Activated CD8-positive, alpha-beta memory T cell treated with anti-CD3 and anti-CD28 coated beads for 36 hours (primary cell): ENCODE measurements at regions not wholly inside any gene's neighbourhood (a gene's known extent, or its start where the extent isn't known, plus 50 kb on each side); places are given as distances from the start of the nearest gene placed in this dataset.
"Not testable (repeated sequence)": the region's sequence is repeated elsewhere in the genome, so short reads cannot be mapped to it uniquely, and the experiment has no call there.

ENCODE experiments used
- CTCF ChIA-PET: fragments of 350-600 bp; sonication (Branson Sonifier 250); formaldehyde crosslinking; loops from one replicate; lab custom pipeline; 2021; ENCODE audit warnings: antibody characterized with exemption; lab: Charles Lee
- POLR2A ChIA-PET: fragments of 350-600 bp; sonication (Branson Sonifier 250); formaldehyde crosslinking; loops from one replicate; lab custom pipeline; 2021; ENCODE audit warnings: antibody characterized with exemption; lab: Charles Lee

- CTCF ChIA-PET, POLR2A ChIA-PET: not testable (repeated sequence)
Measured at GRCh38 chr1:223998676-223999455, 115.0 kb upstream of the FBXO28 start.

GRCh38 chr1:223996376-223996775, 117.5 kb upstream of the FBXO28 start:
- POLR2A ChIA-PET, CTCF ChIA-PET: not testable (repeated sequence)

GRCh38 chr1:223992456-223993246, 121.3 kb upstream of the FBXO28 start:
- POLR2A ChIA-PET, result interaction anchor here (0.5 to 0.6 kb wide), 2 partner anchors 147 to 472 kb away, joined by 3 to 4 read pairs; partner anchors contain the start of gene TP53BP2
- CTCF ChIA-PET, result not testable (repeated sequence)

- POLR2A ChIA-PET, CTCF ChIA-PET: not testable (repeated sequence)
Measured at GRCh38 chr1:223991297-223991857, 122.5 kb upstream of the FBXO28 start.

- CTCF ChIA-PET, POLR2A ChIA-PET: not testable (repeated sequence)
Measured at GRCh38 chr1:223961985-223962384, 116.2 kb upstream of the TP53BP2 start.

DNA sequence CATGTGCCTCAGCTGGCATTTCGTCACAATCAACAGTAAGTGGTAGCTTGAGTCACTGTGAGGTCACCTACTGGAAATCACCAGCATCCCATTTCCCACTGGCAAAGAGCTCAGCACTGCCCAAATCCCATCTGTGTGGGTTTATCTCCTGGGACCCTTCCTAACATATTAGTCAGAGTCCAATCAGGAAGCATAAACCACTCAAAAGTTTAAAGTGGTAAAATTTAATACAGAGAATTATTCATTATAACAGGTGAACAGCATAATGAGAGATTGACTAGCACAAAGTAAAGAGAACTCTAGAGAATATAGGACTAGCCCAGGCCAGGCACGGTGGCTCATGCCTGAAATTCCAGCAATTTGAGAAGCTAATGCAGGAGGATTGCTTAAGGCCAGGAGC, 107.1 kb upstream of the TP53BP2 start:
- CTCF ChIA-PET, POLR2A ChIA-PET: not testable (repeated sequence)

- CTCF ChIA-PET, POLR2A ChIA-PET: not testable (repeated sequence)
Measured at GRCh38 chr1:223951551-223951950, 105.8 kb upstream of the TP53BP2 start.

DNA sequence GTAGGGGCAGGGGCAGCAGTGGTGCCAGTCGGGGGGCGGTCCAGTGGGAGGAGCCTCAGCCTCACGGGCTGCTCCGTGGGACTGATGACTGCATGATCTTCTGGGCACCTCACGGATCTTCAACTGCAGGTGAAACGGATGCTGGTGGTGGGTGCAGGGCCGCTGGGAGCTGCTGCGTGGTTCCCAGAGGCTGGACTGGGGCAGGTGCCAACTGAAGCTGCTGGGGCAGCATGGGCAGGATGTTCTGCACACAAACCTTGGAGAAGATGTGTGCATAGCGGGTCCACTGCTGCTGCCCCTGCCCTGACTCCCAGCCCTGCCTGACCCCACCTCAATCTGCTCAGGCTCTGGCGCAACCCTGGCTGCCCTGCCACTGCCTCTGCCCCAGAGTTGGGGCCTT, 104.2 kb upstream of the TP53BP2 start:
- CTCF ChIA-PET, POLR2A ChIA-PET: not testable (repeated sequence)

- CTCF ChIA-PET, POLR2A ChIA-PET: not testable (repeated sequence)
Measured at GRCh38 chr1:223948041-223948440, 102.3 kb upstream of the TP53BP2 start.

DNA sequence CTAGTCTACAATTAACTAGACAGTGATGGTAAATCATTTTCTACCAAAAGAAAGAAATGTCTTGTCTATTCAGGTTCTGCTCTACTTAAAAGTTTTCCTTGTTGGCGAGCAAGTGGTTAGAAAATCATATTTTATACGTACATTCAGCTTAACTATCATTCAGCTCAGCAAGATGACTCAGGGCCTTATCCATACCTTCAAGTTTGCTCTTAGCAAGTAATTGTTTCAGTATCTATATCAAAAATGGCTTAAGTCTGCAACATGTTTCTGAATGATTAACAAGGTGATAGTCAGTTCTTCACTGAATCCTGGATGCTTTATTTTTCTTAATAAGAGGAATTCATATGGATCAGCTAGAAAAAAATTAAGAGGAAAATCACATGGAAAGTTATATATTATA, 90.8 kb upstream of the TP53BP2 start:
- POLR2A ChIA-PET, CTCF ChIA-PET: not testable (repeated sequence)

- POLR2A ChIA-PET, CTCF ChIA-PET: not testable (repeated sequence)
Measured at GRCh38 chr1:223931476-223931875, 85.7 kb upstream of the TP53BP2 start.

DNA sequence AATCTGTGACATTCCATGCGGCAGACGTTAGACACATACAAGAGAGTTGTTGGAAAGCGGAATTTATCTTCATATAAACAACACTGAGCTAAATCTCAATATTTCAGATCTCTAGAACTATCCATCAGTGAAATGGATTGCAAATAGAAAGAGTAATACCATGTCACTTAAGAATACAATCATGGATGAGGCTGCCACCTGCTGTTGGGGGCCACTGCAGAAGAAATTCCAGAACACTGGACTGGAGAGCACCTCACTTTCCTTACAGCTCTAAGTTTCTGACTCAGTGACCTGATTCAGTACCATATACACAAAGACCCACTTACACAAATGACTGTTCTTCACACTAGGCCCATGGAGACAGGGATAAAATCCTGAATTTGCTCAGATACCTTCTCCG, 75.1 kb upstream of the TP53BP2 start:
- CTCF ChIA-PET, POLR2A ChIA-PET: not testable (repeated sequence)

DNA sequence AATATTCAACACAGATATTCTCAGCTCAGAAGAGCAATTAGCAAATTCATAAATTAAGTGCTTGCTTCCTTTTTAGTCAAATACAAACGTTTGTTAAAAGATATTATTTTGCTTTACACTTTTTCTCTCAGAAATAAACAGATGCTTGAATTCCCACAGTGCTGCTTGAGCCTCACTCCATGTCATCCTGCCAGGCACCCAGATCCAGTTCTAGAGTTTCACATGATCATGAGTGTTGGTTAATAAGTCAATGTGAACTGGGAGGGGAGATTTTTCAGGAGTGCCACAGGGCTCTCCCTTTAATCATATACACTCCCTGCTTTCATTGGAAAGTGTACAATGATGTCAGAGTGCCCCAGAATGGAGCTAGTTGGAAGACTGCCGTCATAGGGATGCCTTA, 69.7 kb upstream of the TP53BP2 start:
- CTCF ChIA-PET, POLR2A ChIA-PET: not testable (repeated sequence)

DNA sequence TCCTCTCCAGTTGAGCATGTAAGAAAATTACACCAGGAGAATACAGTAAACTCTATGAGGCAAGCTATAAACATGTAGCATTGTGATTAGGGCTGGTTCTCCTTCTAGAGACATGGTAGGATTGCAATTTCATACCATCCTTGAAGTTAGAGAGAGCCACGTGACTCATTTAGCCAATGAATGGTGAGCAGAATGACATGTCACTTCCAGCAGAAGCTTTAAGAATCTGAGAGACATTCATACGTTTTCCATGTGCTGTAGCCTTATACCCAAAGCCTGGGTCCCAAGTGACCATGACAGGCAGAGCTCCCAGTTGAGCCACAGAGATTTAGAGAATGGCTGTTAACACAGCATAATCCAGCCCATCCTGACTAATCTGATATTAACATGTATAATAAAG, 68.0 kb upstream of the TP53BP2 start:
- CTCF ChIA-PET, POLR2A ChIA-PET: not testable (repeated sequence)

DNA sequence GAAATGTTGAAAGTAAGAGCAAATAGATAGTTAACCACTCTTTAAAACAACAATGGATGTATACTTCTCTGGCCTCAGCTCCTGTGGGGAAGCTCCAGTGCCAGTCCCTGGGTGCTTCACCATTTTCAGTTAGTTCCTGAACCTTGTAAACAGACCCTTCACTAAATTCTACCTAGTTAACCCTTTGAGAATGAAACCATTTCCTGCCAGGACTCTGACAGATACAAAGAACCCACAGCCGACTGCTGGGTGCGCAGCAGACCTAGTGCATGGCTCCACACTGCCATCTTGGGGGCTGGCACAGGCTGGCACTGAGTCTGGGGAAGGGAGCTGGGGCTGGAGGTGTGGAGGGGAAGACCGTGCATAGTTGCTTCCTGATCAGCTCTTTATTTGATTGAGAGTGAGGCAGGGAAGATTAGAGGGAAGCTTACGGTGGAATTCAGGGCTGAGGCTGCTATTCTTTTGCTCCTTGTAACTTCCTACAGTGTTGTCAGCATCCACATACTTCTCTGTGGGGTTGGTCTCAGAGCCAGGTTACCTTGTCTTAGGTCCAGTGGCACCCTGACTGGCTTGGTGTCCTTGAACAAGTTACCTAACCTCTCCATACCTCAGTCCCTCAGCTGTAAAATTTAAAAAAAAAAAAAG, 62.3 kb upstream of the TP53BP2 start:
- POLR2A ChIA-PET, CTCF ChIA-PET: not testable (repeated sequence)

- CTCF ChIA-PET, POLR2A ChIA-PET: not testable (repeated sequence)
Measured at GRCh38 chr1:223903221-223903620, 57.5 kb upstream of the TP53BP2 start.

GRCh38 chr1:223899775-223900174, 54.0 kb upstream of the TP53BP2 start:
- POLR2A ChIA-PET, CTCF ChIA-PET: not testable (repeated sequence)

DNA sequence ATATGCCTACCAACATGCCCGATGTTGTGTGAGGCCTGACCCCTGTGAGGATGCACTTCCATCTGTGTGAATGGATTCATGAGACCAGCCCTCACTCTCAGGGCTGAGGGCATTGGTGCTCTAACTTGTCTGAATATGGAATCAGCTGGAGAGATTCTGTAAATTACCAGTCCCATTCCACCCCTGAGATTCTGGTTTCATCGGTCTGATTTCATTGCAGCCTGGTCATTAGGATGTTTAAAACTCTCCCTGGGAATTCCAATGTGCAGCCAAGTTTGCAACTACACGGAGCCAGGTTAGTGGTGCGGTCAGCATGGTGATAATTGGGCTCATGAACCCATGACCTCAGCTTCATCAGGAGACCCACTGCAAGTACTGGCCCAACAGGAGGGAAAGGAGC, 51.4 kb upstream of the TP53BP2 start:
- CTCF ChIA-PET, result not testable (repeated sequence)

DNA sequence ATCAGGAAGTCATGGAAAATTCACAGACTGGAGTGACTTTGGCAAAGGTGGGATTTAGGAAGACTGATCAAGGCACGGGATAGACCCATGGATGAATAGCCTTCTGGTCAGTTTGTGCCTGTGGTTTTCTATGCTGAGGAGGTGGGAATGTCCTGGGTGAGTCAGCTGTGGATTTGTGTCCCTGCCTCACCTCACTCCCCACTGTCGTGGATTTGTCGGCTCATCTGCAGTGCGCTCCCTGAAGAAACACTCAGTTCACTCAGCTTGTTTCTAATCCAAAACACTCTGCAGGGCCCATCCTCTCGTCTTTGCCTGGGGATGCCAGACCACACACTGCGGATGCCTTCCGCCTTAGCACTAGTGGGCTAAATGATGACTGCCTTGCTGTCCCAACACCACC, 50.2 kb upstream of the TP53BP2 start:
- POLR2A ChIA-PET, CTCF ChIA-PET: not testable (repeated sequence)

More for the DNA sequence above, 51.4 kb upstream of the TP53BP2 start:
- POLR2A ChIA-PET, result not testable (repeated sequence)
